A549 (cell line): ENCODE measurements at regions not wholly inside any gene's neighbourhood (a gene's known extent, or its start where the extent isn't known, plus 50 kb on each side); places are given as distances from the start of the nearest gene placed in this dataset.
"Not testable (repeated sequence)": the region's sequence is repeated elsewhere in the genome, so short reads cannot be mapped to it uniquely, and the experiment has no call there.

Experiments used
- ATAC-seq, 2 experiments: fragments of 200-7000 bp in 1 of 2; fragments of >200 bp in 1 of 2; cut with Nextera tagmentation in 1 of 2; cut with Tn5 transposase in 1 of 2; 3 replicates each; pipeline versions ENCODE4 v1.8.0 to v1.9.1; 2018 to 2020; ENCODE audit warnings: mild to moderate bottlenecking in 1 of 2, moderate library complexity in 1 of 2
- CTCF ChIA-PET: fragments of 300-600 bp; sonication (Branson Sonifier 250); formaldehyde crosslinking; extraction: SDS; loops from one replicate; lab custom pipeline; 2021; ENCODE audit warnings: antibody characterized with exemption, inconsistent platforms; lab: Yijun Ruan, JAX
- POLR2A ChIA-PET: fragments of 350-600 bp; formaldehyde crosslinking; extraction: SDS; loops from one replicate; lab custom pipeline; 2021; ENCODE audit warnings: antibody characterized with exemption, inconsistent platforms; lab: Yijun Ruan, JAX
- DNase-seq, 2 experiments: peaks; one replicate each; pipeline versions ENCODE4 v3.0.0 to v3.0.0-alpha.2; 2011 to 2016; ENCODE audit warnings: low read depth in 1 of 2, low spot score in 1 of 2
- FAIRE-seq: peaks from 2 replicates; lab custom pipeline; 2011; peaks lifted over from hg19 to GRCh38; lab: Jason Lieb, UNC
- H3K27ac ChIP-seq, 2 experiments: fragments of >200 bp; sonication (Bioruptor Twin); formaldehyde crosslinking; 3 replicates each; pipeline ENCODE4 v1.5.1; 2016 to 2017
- H3K4me1 ChIP-seq: fragments of >200 bp; sonication (Bioruptor Twin); formaldehyde crosslinking; 3 replicates; pipeline ENCODE4 v1.6.1; 2016
- H3K4me2 ChIP-seq: fragments of >200 bp; sonication (Bioruptor Twin); formaldehyde crosslinking; 3 replicates; pipeline ENCODE4 v1.6.1; 2016
- H3K4me3 ChIP-seq: fragments of >200 bp; sonication (Bioruptor Twin); formaldehyde crosslinking; 3 replicates; pipeline ENCODE4 v1.5.1; 2016
- H3K9me3 ChIP-seq: fragments of >200 bp; sonication (Bioruptor Twin); formaldehyde crosslinking; 3 replicates; pipeline ENCODE4 v1.6.1; 2016
- EHF ChIP-seq: fragments of 250-450 bp; sonication (Bioruptor Pico); IDR thresholded peaks from 2 replicates; pipeline ENCODE4 v1.5.0; 2020; ENCODE audit warnings: mild to moderate bottlenecking
- EHMT2 ChIP-seq: fragments of 200-600 bp; sonication (generic); IDR thresholded peaks from 2 replicates; pipeline ENCODE4 v1.6.1; 2016; ENCODE audit warnings: antibody characterized with exemption, low read depth, mild to moderate bottlenecking, moderate library complexity
- FOSL2 ChIP-seq, 2 experiments: fragments of 450-650 bp in 1 of 2; fragments of >200 bp in 1 of 2; sonication (Bioruptor Twin) in 1 of 2; formaldehyde crosslinking; IDR thresholded peaks; 2 replicates each; pipeline versions ENCODE4 v1.5.0 to v1.6.1; 2016 to 2020; ENCODE audit warnings: mild to moderate bottlenecking in 1 of 2, moderate library complexity in 1 of 2
- GATA3 ChIP-seq: IDR thresholded peaks from 2 replicates; pipeline ENCODE4 v1.6.1; 2012; ENCODE audit warnings: borderline replicate concordance
- JUNB ChIP-seq: fragments of >200 bp; sonication (Bioruptor Twin); formaldehyde crosslinking; IDR thresholded peaks from 2 replicates; pipeline ENCODE4 v1.6.1; 2016
- NFE2L2 ChIP-seq: fragments of 150-350 bp; conservative IDR thresholded peaks from 2 replicates; pipeline ENCODE4 v1.6.1; 2014; ENCODE audit warnings: low read length
- POLR2AphosphoS2 ChIP-seq: conservative IDR thresholded peaks from 2 replicates; pipeline ENCODE4 v1.6.1; 2012; ENCODE audit warnings: low read length, improper control_type of control experiment, inconsistent platforms
- ZFP36 ChIP-seq: fragments of 450-650 bp; IDR thresholded peaks from 2 replicates; pipeline ENCODE4 v1.6.1; 2014; ENCODE audit warnings: borderline replicate concordance; ENCODE audit not compliant: partially characterized antibody
- ZNF302 ChIP-seq: fragments of 250-450 bp; sonication (Bioruptor Pico); IDR thresholded peaks from 2 replicates; pipeline ENCODE4 v1.9.0; 2021; ENCODE audit warnings: inconsistent platforms, mild to moderate bottlenecking, moderate library complexity
- WGBS: methylation state at CpG from one replicate; pipeline ENCODE4 v1.1.6; 2017; ENCODE audit errors: missing lambda C conversion rate; 5-methylcytosine and 5-hydroxymethylcytosine counted together
- TF ChIP-seq, protein P1 (sequence below): fragments of 200-600 bp; sonication (generic); IDR thresholded peaks from 2 replicates; pipeline ENCODE4 v1.6.1; 2016; ENCODE audit warnings: antibody characterized with exemption, mild to moderate bottlenecking, moderate library complexity
- TF ChIP-seq, protein P2 (sequence below): fragments of 450-650 bp; IDR thresholded peaks from 2 replicates; pipeline ENCODE4 v1.6.1; 2014; ENCODE audit warnings: antibody characterized with exemption
- TF ChIP-seq, protein P3 (sequence below): fragments of 250-450 bp; sonication (Bioruptor Pico); IDR thresholded peaks from 2 replicates; pipeline ENCODE4 v1.5.0; 2021; ENCODE audit warnings: mild to moderate bottlenecking, moderate library complexity, borderline replicate concordance
- TF ChIP-seq, protein P4 (sequence below): fragments of 250-450 bp; sonication (Bioruptor Pico); IDR thresholded peaks from 2 replicates; pipeline ENCODE4 v1.5.0; 2020; ENCODE audit warnings: low read depth, mild to moderate bottlenecking, moderate library complexity

DNA sequence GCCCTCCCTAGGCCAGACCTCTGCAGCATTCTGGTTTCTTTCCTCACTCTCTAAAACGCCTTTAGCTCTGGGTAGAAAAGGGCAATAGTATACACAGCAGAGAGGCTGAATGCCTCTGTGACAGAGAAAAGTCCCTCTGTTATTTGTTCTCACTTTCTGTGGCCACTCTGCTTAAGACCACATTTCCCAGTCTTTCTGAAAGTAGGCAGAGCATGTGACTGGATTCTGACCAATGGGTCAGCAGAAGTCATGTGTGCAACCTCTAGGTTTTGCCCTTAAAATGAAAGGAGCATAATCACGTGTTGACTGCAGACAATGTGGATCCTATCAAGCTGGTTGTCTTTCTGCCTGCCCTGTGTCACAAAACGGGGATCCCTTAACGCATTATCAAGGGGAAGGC lies 79.7 kb upstream of the MARK1 start:
- no peak overlapping the region for H3K4me2 ChIP-seq
- 19% methylated on average over 4 of the region's 4 CpGs for WGBS
- CTCF ChIA-PET: no interaction called here

DNA sequence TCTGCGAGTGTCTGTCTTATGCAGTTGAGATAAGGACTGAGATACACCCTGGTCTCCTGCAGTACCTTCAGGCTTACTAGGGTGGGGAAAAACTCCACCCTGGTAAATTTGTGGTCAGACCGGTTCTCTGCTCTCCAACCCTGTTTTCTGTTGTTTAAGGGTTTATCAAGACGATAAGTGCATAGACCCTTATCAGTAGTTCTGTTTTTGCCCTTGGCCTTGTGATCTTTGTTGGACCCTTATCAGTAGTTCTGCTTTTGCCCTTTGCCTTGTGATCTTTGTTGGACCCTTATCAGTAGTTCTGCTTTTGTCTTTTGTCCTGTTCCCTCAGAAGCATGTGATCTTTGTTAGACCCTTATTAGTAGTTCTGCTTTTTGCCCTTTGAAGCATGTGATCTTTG lies 83.3 kb upstream of the MARK1 start:
- CTCF ChIA-PET, H3K9me3 ChIP-seq, H3K4me2 ChIP-seq, FAIRE-seq, H3K4me3 ChIP-seq, ATAC-seq, H3K4me1 ChIP-seq, H3K27ac ChIP-seq, DNase-seq, POLR2A ChIA-PET: not testable (repeated sequence)
- 18% methylated on average over 3 of the region's 3 CpGs for WGBS

More for the DNA sequence above, 79.7 kb upstream of the MARK1 start:
- H3K27ac ChIP-seq: no peak overlapping the region
- FAIRE-seq: no peak
- POLR2A ChIA-PET: no interaction called here
- no peaks in the 10 kb centered on the region for H3K9me3 ChIP-seq
- ATAC-seq: no peak
- no peak overlapping the region for H3K4me3 ChIP-seq
- H3K4me1 ChIP-seq: no peaks in the 10 kb centered on the region
- no peak for DNase-seq
- TF ChIP-seq, protein P1, sequence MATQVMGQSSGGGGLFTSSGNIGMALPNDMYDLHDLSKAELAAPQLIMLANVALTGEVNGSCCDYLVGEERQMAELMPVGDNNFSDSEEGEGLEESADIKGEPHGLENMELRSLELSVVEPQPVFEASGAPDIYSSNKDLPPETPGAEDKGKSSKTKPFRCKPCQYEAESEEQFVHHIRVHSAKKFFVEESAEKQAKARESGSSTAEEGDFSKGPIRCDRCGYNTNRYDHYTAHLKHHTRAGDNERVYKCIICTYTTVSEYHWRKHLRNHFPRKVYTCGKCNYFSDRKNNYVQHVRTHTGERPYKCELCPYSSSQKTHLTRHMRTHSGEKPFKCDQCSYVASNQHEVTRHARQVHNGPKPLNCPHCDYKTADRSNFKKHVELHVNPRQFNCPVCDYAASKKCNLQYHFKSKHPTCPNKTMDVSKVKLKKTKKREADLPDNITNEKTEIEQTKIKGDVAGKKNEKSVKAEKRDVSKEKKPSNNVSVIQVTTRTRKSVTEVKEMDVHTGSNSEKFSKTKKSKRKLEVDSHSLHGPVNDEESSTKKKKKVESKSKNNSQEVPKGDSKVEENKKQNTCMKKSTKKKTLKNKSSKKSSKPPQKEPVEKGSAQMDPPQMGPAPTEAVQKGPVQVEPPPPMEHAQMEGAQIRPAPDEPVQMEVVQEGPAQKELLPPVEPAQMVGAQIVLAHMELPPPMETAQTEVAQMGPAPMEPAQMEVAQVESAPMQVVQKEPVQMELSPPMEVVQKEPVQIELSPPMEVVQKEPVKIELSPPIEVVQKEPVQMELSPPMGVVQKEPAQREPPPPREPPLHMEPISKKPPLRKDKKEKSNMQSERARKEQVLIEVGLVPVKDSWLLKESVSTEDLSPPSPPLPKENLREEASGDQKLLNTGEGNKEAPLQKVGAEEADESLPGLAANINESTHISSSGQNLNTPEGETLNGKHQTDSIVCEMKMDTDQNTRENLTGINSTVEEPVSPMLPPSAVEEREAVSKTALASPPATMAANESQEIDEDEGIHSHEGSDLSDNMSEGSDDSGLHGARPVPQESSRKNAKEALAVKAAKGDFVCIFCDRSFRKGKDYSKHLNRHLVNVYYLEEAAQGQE: no peak
- TF ChIP-seq, protein P2, sequence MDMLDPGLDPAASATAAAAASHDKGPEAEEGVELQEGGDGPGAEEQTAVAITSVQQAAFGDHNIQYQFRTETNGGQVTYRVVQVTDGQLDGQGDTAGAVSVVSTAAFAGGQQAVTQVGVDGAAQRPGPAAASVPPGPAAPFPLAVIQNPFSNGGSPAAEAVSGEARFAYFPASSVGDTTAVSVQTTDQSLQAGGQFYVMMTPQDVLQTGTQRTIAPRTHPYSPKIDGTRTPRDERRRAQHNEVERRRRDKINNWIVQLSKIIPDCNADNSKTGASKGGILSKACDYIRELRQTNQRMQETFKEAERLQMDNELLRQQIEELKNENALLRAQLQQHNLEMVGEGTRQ: 0 out of 2 replicates have a peak, but pooled peaks have one; percentile 22

DNA sequence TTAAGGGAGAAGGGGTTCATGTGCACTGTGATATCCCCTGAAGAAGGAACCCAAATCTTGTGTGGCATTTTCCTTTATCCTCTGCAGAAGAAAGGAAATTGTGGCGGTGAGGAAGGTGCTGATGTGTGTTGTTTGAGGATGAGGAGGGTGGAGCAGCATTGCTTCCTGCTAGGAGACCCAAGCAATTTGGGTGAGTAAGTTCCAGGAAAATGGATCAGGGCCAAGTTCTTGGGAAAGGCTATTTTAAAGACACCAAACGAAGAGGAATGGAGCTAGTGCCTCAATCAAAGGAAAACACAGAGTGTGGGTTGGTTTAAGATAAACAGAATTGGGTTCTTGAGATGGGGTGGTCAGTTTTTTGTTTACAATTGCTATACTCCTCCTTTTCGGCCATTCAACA lies 86.7 kb upstream of the MARK1 start:
- no peak for ATAC-seq
- H3K9me3 ChIP-seq: no peaks in the 10 kb centered on the region
- 3% methylated on average over 3 of the region's 3 CpGs for WGBS
- TF ChIP-seq GATA3 (no peak), ZFP36 (no peak), JUNB (no peak), NFE2L2 (no peak), ZNF302 (no peak)
- TF ChIP-seq, protein P3, sequence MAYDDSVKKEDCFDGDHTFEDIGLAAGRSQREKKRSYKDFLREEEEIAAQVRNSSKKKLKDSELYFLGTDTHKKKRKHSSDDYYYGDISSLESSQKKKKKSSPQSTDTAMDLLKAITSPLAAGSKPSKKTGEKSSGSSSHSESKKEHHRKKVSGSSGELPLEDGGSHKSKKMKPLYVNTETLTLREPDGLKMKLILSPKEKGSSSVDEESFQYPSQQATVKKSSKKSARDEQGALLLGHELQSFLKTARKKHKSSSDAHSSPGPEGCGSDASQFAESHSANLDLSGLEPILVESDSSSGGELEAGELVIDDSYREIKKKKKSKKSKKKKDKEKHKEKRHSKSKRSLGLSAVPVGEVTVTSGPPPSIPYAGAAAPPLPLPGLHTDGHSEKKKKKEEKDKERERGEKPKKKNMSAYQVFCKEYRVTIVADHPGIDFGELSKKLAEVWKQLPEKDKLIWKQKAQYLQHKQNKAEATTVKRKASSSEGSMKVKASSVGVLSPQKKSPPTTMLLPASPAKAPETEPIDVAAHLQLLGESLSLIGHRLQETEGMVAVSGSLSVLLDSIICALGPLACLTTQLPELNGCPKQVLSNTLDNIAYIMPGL (CRISPR knock-in tag): no peak
- TF ChIP-seq, protein P2: no peak
- TF ChIP-seq, all 56 proteins: peak for 0
- Histone ChIP-seq H3K4me1 (no peaks in the 10 kb centered on the region), H3K4me3 (no peak overlapping the region), H3K27ac (no peak overlapping the region), H3K4me2 (no peak overlapping the region)
- POLR2A ChIA-PET: no interaction called here
- CTCF ChIA-PET: no interaction called here
- no peak for DNase-seq
- no peak for FAIRE-seq

DNA sequence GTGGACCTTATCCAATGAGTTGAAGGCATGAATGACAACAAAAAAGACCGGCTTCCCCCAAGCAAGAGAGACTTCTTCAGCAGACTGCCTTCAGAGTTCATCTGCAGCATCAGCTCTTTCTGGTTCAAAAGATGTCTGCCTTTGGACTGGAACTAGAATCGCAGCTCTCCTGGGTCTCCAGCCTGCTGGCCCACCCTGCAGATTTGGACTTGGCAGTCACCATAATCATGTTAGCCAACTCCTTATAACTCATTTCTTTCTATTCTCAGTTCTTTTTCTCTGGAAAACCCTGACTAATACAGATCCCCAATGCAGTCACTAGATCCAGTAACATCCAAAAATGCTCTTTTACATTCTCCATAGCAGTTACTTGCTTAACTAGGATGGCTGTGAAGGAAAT lies 89.2 kb upstream of the MARK1 start:
- TF ChIP-seq, protein P1: no peak
- TF ChIP-seq EHF (CRISPR knock-in tag): no peak
- TF ChIP-seq, protein P4, sequence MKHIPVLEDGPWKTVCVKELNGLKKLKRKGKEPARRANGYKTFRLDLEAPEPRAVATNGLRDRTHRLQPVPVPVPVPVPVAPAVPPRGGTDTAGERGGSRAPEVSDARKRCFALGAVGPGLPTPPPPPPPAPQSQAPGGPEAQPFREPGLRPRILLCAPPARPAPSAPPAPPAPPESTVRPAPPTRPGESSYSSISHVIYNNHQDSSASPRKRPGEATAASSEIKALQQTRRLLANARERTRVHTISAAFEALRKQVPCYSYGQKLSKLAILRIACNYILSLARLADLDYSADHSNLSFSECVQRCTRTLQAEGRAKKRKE (CRISPR knock-in tag): no peak
- no peak for TF ChIP-seq ZFP36
- TF ChIP-seq EHMT2: no peak
- no peak for TF ChIP-seq FOSL2 (IDR thresholded peaks at IDR 0.05)
- TF ChIP-seq FOSL2 (CRISPR knock-in tag; IDR thresholded peaks at IDR 0.05): no peak
- TF ChIP-seq POLR2AphosphoS2: no peak
- TF ChIP-seq, protein P2: no peak
- H3K4me2 ChIP-seq: no peak overlapping the region
- H3K4me3 ChIP-seq: no peak overlapping the region
- FAIRE-seq: no peak
- no peaks in the 10 kb centered on the region for H3K4me1 ChIP-seq
- no peak overlapping the region for H3K27ac ChIP-seq
- 11% methylated on average over 2 of the region's 2 CpGs for WGBS
- ChIA-PET CTCF (no interaction called here), POLR2A (no interaction called here)
- no peak for DNase-seq
- no peaks in the 10 kb centered on the region for H3K9me3 ChIP-seq
- no peak for ATAC-seq
